Glutamatergic neuron (in vitro differentiated cells): ENCODE measurements at regions not wholly inside any gene's neighbourhood (a gene's known extent, or its start where the extent isn't known, plus 50 kb on each side); places are given as distances from the start of the nearest gene placed in this dataset.

Source experiments
- DNase-seq: peaks from one replicate; pipeline ENCODE4 v3.0.0; 2022
- H3K27ac Mint-ChIP-seq: one replicate; pipeline ENCODE4 v1.8.0; 2020; ENCODE audit warnings: mild to moderate bottlenecking, mixed read lengths, inconsistent platforms; ENCODE audit not compliant: unreplicated experiment
- H3K27me3 Mint-ChIP-seq: one replicate; pipeline ENCODE4 v1.8.0; 2020; ENCODE audit warnings: mild to moderate bottlenecking, moderate library complexity, mixed read lengths, inconsistent platforms; ENCODE audit not compliant: unreplicated experiment
- H3K36me3 Mint-ChIP-seq: one replicate; pipeline ENCODE4 v1.8.0; 2020; ENCODE audit warnings: mild to moderate bottlenecking, mixed read lengths, inconsistent platforms; ENCODE audit not compliant: unreplicated experiment
- H3K4me1 Mint-ChIP-seq: one replicate; pipeline ENCODE4 v1.8.0; 2020; ENCODE audit warnings: mild to moderate bottlenecking, low read depth, mixed read lengths, inconsistent platforms; ENCODE audit not compliant: unreplicated experiment
- H3K4me3 Mint-ChIP-seq: one replicate; pipeline ENCODE4 v1.8.0; 2020; ENCODE audit warnings: mild to moderate bottlenecking, mixed read lengths, inconsistent platforms; ENCODE audit not compliant: unreplicated experiment
- H3K9me3 Mint-ChIP-seq: one replicate; pipeline ENCODE4 v1.8.0; 2020; ENCODE audit warnings: mild to moderate bottlenecking, moderate library complexity, mixed read lengths, inconsistent platforms; ENCODE audit not compliant: unreplicated experiment
- TF ChIP-seq, protein P1 (sequence below): fragments of 200-600 bp; sonication (generic); IDR thresholded peaks from one replicate; pipeline ENCODE4 v1.5.0; 2021; ENCODE audit not compliant: partially characterized antibody, unreplicated experiment

GRCh38 chr1:90507173-90507572 lies 209.9 kb downstream of the BARHL2 start:
- TF ChIP-seq, protein P1, sequence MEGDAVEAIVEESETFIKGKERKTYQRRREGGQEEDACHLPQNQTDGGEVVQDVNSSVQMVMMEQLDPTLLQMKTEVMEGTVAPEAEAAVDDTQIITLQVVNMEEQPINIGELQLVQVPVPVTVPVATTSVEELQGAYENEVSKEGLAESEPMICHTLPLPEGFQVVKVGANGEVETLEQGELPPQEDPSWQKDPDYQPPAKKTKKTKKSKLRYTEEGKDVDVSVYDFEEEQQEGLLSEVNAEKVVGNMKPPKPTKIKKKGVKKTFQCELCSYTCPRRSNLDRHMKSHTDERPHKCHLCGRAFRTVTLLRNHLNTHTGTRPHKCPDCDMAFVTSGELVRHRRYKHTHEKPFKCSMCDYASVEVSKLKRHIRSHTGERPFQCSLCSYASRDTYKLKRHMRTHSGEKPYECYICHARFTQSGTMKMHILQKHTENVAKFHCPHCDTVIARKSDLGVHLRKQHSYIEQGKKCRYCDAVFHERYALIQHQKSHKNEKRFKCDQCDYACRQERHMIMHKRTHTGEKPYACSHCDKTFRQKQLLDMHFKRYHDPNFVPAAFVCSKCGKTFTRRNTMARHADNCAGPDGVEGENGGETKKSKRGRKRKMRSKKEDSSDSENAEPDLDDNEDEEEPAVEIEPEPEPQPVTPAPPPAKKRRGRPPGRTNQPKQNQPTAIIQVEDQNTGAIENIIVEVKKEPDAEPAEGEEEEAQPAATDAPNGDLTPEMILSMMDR = no peak
- Mint-ChIP-seq H3K27ac (no peak overlapping the region), H3K4me1 (peaks cover 4% of the 10 kb centered on the region), H3K9me3 (no peaks in the 10 kb centered on the region), H3K27me3 (no peaks in the 10 kb centered on the region), H3K36me3 (no peaks in the 10 kb centered on the region), H3K4me3 (no peak overlapping the region)
- DNase-seq = no peak

- H3K27ac Mint-ChIP-seq = no peak overlapping the region
These were observed 211.3 kb downstream of the BARHL2 start for GRCh38 chr1:90505806-90506205.

GRCh38 chr1:90504509-90504908 lies 212.6 kb downstream of the BARHL2 start:
- Mint-ChIP-seq H3K27ac (no peak overlapping the region), H3K27me3 (no peaks in the 10 kb centered on the region), H3K4me1 (no peaks in the 10 kb centered on the region), H3K9me3 (no peaks in the 10 kb centered on the region), H3K36me3 (no peaks in the 10 kb centered on the region), H3K4me3 (no peak overlapping the region)
- TF ChIP-seq, protein P1 = no peak
- DNase-seq = no peak

More at GRCh38 chr1:90505806-90506205, 211.3 kb downstream of the BARHL2 start:
- Mint-ChIP-seq H3K27me3 (no peaks in the 10 kb centered on the region), H3K36me3 (no peaks in the 10 kb centered on the region), H3K4me1 (peaks cover 4% of the 10 kb centered on the region), H3K4me3 (no peak overlapping the region), H3K9me3 (no peaks in the 10 kb centered on the region)
- TF ChIP-seq, protein P1 = no peak
- no peak for DNase-seq

DNA sequence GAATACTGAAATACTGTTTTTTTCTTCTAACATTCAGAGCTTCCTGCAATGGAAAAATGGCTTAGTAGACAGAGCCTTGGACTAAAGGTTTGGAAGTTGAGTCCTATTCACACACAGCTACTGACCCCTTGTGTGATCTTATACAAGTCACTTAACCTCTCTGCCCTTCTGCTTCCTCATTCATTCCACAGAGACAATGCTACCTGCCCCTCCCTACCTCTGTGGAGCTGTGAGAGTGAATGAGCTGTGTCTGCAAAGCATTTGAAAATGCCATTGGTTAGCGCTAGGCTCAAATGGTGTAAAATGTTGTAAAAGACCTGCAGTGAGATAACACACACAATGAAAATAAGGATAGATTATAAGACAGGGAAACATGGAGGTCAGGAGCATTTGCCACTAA lies 214.4 kb downstream of the BARHL2 start:
- no peaks in the 10 kb centered on the region for H3K27me3 Mint-ChIP-seq
- TF ChIP-seq, protein P1 = no peak
- no peaks in the 10 kb centered on the region for H3K9me3 Mint-ChIP-seq
- no peak overlapping the region for H3K4me3 Mint-ChIP-seq
- no peaks in the 10 kb centered on the region for H3K4me1 Mint-ChIP-seq
- no peaks in the 10 kb centered on the region for H3K36me3 Mint-ChIP-seq
- no peak overlapping the region for H3K27ac Mint-ChIP-seq
- DNase-seq = no peak

DNA sequence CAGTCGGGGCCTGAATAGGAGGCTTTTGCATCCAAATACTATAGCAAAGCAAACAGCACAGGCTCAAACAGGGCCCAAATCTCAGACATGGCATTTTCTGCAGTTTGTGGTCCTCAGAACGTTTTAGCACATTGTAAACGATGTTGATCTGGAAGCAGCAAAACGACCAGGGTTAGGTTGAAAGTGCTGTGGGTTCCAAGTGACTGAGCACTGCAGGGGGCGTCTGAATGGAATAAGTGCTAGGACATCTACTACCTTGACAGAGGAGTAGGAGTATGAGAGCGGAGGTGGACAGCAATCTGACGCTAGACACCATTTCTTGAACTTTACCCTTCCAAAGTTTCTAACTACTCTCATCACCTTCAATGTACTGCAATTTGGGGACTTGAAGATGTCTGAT lies 214.9 kb downstream of the BARHL2 start:
- Mint-ChIP-seq H3K4me1 (no peaks in the 10 kb centered on the region), H3K4me3 (no peak overlapping the region), H3K27ac (no peak overlapping the region), H3K27me3 (no peaks in the 10 kb centered on the region), H3K36me3 (no peaks in the 10 kb centered on the region), H3K9me3 (no peaks in the 10 kb centered on the region)
- TF ChIP-seq, protein P1 = no peak
- no peak for DNase-seq
